Colon (tissue), 2 donors: ENCODE measurements at regions not wholly inside any gene's neighbourhood (a gene's known extent, or its start where the extent isn't known, plus 50 kb on each side); places are given as distances from the start of the nearest gene placed in this dataset.

Experiments used
- FAIRE-seq: peaks from 2 replicates; lab custom pipeline; 2012; peaks lifted over from hg19 to GRCh38; lab: Jason Lieb, UNC
- donor health status: control.
- donor health status: control.

DNA sequence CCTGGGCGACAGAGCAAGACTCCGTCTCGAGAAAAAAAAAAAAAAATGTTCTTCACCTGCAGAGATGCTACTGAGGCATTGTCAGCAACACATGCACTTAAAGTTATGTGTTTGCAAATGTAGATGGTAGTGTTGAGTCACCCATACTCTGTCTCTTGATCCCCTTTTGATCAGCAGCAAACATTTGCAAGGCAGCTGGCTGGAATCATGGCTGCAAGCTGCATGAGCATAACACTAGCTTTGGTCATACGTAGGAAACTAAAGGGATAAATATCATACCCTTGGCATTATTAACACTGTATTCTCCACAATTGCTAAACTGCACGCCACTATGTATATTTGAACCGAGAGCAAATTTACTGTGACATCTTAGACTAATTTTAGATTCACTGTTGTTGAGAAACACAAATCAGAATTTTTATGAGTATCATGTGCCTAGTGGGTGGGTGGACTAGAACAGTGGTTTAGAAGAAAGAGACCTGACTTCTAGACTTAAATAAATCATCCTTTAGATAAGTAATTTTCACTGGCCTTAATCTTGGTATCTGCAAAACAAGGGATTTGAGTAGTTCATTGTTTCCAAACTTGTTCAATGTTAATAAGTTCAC lies 229.3 kb upstream of the MEOX2 start:
- no peak for FAIRE-seq

DNA sequence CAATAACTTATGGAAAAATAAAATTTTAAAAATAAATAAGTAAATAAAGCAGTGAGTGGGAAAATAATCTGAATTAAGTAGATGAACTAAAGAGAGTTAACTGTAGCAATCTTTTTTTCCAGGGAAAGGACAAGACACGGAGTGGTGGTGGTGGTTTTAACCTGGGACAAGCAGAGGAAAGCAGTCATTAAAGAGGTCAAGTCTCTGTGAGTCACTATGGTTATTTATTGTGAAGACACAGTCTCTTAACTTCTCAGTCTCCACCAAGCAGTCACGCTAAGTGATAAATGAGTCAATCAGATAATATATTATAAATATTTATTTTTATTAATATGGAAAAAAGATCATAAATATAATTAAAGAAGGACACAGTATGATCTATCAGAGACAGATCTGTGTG lies 228.1 kb upstream of the MEOX2 start:
- no peak for FAIRE-seq

DNA sequence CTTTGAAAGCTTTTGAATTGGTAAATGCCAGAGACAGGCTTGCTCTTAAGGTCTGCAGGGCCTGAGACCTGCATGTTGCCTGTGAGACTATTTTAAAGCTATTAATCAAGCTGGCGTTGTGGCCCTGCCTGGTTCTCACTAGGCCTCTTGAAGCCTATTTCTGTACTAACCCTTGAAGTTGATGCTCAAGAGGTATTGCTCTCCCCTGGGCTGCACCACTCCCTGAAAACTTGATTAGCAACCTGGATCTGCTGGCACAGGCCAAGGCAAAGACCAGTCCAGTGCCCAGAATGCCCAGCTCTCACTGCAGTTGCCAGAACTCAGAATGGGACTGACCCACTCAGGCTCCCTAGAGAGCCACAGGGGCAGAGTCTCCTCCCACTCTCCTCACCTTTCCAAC lies 220.0 kb upstream of the MEOX2 start:
- no peak for FAIRE-seq

DNA sequence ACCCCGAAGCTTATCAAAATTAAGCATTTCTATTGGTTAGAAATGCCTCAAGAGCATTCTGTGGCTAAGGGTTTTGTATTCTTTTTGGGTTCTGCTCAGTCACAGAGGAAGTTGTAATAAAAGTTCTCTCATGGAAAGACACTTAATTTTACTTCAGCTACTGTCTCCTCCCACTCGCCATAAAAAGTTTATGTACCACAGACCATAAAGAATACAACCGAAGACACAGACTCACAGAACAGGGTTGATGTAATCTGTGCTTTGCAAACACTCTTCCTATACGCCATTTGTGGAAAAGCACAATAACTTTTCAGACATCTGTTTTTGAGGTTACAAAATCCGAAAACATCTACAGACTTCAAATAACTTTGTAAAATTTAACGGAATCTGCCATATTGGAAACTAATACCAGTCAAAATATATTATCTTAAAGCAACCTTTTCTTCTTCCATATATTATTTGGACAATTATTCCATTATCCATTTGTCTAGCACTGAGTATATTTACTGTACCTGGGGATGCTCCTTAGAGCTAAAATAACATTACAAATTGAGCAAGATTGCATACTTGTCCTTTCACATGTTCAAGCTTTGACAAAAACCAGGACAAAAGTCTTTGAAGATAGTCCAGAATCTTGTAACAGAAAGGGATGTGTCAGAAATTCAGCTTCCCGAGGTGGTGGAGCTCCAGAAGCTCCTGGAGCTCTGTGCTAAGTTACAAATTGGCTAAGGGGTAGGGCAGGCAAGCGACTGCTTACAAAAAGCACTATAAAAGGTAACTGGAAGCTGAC lies 219.0 kb upstream of the MEOX2 start:
- no peak for FAIRE-seq

DNA sequence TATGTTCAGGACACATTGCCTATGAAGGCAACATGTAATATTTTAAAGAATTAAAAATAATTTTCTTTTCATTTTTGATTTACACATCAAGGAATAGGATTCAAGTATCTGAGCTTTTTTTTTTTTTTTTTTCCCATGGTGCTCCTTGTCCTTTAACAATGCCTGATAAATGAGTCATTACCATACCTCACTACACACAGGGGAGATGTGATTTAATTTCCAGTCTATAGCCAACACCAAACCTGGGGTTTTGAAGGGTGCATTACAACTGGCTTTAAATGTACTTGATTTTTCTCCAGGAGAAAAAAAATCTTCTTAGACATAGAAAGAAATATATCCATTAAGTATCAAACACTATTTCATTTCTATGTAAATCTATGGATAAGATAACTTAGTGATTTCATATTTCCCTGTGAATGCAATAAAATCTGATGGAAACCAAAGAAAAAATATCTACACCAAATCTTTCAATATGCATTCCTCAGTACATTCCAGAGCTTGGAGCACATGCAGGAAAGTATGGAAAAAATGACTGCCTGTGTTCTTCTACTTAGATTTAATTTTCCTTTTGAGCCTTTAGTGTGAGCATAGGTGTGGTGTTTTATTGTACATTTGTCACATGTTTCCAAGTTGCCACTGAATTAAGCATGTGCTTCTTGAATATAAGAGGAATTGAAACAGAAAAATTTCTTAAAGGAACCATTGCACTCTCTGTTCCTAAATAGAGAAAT lies 204.8 kb upstream of the MEOX2 start:
- FAIRE-seq: no peak

DNA sequence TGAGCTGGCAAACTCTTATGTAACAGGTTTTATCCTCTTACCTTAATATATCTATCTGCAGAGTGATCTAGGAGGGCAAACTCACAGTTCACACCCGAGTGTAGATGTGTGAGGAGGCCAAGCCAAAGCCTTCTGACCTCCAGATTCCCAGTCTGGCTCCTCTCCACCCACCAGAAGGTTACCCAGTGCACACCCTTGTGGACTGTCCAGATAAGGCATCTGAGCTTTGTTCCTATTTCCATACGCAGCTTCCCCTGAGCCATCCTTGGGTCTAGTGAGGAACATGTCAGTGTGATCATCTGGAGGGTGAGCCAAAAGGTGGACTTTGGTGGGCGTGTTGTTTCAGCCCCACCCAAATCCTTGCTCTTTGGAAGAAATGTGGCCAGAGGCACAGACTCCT lies 203.0 kb upstream of the MEOX2 start:
- no peak for FAIRE-seq

DNA sequence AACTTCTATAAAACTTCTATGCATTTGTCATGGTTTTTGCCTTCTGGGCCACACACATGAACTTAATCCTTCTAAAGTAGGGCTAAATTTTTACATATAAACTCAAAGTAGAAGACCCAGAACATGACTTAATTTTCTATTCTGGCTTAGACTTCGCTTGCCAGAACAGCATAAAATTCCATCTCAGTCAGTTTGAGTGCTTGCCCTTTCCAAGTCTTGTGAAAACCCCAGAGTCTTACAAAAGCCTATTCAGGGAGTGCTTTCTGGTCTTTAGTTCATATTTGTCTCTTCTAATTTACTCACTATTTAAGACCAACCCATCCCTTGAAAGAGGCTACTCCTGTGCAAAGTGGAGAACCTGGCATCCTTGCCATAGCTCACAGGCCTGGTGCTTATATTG lies 201.6 kb upstream of the MEOX2 start:
- FAIRE-seq: no peak

DNA sequence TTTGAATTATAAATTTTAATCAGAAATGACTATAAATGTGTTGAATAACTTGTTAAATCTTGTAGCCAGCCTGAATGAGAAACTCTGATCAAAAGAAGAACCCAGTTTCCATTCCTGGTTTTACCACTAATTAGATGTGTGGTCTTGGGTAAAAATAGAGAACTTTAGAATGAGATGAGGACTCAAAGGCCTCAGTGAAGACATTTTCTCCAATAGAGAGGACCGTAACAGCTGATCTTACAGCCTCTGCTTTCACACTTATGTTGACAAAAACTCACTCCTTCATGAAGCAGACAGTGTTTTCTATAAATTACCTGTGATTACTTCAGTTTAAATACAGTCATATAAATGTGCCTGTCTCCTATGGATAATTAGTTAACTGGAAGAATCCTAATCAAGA lies 200.1 kb upstream of the MEOX2 start:
- FAIRE-seq: no peak

DNA sequence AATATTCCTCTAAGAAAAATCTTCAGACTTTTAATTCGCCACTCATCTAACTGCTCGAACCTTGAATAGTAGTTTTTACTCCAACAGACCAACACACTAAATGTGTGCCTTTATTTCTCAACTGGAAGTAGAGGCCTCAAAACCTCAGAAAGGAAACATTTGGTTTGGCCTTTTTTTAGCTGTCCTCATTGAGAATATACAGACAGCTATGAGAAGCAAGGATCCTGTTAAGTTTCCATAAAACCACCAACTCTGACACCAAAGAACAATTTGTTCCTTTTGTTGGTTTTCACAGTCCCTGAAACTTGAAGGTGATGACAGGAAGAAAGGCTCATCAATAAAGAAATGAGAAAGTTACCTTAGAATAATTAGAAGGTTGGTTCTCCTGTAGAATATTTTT lies 199.2 kb upstream of the MEOX2 start:
- no peak for FAIRE-seq

DNA sequence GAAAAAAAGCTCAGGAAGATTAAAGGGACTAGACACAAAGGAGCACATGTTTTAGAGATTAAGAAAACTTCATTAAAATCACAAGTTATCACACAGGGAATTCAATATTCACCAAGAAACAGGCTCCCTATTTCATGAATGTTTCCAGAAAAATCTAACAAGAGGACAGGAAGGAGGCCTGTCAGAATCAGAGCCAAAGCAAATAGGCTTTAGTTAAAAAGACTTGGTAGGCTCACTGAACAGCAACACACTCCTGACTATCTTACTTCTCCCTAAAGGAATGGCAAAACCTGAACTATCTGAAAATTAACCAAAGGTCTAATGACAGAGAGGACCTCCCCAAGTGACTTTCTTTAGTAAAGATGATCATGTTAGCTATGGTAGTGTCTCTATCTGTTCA lies 188.3 kb upstream of the MEOX2 start:
- FAIRE-seq: no peak

DNA sequence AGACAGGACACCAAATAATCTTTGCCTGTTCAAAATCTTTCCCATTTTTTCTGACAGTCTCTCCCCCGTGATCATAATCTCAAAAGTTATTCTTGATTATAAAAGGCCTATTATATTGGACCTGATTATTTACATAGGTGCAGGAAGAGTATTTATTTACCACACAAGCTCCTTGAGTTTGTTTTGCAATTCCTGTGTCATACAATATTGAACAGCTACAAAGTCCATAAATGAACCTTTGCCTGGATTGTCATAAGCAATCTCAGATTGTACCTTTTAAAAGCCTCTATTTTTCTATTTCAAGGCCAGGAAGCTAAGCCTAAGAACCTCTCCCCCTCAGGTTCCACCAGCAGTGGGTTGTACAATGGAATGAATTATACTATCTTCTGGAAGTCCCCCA lies 183.9 kb upstream of the MEOX2 start:
- peak; percentile 51 for FAIRE-seq

DNA sequence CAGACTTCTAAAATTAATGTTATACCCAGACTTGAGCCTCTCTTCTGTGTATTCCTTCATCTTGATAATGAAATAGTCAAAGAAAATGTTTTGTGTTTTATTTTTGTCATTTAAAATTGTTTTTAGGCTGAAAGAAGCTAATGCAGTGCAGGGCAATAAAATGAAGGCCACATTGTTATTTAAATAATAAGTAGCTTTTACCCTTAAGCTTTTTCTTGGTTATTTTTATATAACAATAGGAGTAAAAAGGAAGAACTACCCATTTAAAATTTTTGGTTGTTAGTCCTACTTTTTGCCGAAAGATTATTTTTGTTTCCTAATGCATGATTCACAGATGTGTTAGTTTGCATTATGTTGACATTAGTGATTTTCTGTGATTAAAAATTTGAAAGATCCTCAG lies 181.0 kb upstream of the MEOX2 start:
- no peak for FAIRE-seq

DNA sequence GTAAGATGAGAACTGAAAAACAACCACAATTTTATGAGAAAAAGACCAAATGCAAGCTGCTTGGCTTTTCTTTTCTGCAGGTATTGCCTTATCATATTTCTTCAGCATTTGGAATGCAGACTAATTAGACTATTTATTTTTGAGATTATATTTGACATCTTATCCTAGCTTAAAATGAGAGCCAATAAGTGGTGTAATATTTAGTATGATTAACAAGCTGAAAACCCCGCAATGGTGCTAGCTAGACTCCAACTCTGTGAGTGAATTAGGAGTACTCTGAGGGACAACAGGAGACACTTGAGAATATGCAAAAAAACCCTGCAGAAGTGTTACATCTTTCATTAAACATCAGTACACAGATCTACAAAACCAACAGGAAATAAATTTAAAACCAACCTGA lies 180.3 kb upstream of the MEOX2 start:
- FAIRE-seq: no peak

DNA sequence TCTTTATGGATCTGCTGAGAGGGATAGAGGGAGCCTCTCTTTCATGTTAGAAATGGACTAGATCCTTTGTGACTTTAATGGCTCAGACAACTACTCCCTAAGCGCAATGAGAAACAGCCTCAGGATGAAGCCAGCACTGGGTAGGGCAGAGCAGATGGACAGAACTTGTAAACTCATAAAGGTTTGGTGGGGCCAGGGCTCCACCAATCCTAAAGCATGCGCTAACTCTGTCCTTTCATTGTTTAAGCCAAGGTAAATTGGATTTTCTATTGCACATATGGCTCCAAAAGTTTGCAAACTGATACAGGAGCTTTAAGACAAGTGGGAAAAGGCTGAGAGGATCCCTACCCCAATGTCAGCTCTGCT lies 178.1 kb upstream of the MEOX2 start:
- FAIRE-seq: no peak

DNA sequence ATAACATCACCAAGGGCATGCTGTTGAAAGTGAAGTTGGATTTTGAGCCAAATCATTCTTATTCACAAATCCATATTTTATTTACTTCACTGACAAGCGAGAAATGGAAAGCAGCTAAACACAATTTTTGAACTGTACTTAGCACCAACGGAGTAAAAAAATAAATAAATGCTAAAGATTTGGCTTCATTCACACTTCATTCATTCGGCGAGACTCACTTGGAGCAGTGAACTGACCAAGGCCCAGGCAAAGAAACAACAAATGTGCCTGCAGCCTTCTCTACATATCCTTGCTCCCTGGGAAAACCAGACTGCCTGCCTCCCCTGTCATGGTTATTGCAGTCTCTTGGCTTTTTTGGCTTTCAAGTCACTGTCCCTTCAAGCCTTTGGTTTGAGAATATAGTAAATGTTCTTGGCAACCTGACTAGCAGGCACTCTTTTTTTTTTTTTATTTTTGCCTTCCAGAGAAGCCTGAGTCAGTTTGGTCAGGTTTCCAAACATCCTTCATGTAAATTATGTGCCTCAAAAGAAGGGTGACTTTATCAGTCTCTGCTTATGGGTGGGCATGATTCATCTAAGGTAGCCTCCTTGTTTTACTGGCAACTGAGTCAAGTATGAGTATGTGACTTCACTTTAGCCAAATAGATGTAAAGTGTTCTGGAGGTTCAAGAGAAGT lies 177.6 kb upstream of the MEOX2 start:
- FAIRE-seq: no peak

DNA sequence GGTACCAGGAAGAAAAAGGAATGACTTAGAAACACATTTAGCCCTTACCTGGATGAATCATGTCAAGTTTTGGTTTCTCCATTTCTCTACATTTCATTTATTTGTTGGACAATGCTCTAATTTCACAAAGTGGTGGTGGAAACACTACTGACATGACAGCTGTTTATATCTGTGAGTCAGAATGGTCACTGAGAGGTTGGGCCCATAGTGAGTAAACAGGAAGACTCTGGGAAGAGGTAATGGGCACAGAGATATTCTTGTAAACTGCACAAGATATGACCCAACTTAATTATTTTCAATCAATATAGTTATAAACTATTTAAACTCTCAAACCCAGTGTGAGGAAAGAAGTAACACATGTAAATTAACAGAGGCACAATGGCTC lies 176.3 kb upstream of the MEOX2 start:
- no peak for FAIRE-seq

DNA sequence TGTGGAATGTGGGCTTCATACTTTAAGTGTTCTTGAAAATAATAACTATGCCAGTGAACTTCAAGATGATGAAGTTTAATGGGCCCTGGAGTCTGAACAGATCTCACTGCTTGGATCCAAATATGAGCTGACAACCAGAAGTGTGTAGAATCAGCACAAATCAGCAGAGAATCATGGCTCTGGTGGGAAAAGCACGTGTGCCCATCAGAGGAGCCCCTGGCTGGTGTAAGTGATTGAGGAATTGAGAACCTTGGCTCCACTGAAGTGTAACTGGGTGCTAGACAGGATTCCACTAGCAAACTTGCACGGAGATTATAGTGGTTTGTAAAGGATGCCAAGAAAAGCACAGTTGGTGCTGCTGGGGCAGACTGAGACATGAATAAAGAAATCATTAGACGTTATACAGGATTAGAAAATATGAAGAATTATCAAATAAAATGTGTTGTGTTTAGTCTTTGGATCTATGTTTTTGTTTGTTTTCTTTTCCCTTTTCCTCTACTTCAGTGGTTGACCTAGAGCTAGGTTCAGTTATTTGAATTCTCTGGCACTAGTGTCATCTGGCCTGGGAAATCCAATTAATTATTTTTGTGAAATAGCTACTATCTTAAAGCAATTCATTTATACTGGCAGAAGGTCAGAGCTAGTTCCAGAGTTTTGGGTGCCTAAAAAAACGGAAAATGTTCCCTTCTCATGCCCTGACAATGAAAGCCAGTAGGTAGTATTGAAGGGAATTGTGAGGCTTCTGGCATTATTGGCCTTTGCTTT lies 175.7 kb upstream of the MEOX2 start:
- no peak for FAIRE-seq

DNA sequence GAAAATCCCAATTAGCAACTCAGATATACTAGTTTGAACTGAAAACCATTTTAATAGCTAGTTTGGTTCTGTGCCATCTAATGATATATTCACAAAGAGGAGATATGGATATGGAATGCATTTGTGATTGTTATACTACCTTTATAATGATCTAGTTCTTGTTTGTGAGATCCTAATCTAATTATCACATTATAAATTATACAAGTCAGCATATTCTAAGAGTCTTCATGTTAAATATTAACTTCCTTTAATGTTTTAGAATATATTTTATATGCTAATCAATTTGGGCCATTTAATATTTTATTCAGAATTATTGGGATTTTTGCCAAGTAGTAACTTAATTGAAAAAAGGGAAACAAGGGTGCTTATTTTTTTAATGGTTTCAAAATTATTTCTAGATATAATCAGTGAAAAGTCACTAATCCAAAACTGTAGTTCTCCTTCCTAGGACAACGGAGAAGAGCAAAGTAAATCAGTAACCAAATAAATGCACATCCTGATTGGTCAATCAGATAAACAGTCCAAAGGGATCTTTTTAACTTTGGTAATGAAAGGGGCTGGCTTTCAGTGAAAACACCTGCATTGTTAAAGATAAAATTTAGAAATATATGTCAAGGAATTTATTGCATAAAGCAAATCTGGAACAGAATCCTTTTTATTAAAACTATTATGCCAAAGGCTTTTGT lies 173.9 kb upstream of the MEOX2 start:
- no peak for FAIRE-seq

DNA sequence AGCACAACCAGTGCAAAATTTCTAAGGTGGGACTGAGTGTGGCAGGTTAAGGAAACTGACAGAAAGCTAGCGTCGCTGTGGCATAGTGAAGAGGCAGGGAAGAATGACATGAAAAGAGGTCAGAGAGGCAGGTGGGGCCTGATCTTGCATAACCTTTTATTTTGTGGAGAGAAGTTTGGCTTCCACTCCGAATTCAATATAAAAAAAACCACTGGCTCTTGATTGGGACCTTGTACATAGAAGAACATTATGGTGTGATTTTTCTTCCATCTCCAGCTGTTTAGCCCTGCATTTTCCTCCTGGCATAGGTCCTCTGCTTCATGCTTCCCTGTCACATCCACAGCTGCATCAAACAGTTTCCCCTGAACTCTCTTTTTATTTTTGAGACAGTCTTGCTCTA lies 170.5 kb upstream of the MEOX2 start:
- FAIRE-seq: no peak

DNA sequence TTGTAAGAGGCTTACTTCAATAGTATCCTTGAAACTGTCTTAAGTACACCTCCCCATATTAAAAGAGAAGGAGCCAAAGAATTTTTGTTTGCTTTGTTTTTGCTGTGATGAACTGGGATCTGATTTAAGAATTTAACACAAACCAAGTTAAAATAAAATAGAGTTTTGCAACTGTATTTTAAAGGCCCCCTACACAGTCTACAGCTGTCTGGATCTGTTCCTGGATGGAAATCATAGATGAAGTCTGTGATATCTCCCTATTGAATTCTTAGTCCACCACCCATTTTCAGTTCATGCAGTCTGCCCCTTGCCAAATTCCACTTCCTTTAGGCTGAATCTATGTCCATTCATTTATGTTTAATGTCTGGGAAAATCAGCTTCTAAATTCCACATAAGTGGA lies 169.8 kb upstream of the MEOX2 start:
- no peak for FAIRE-seq

DNA sequence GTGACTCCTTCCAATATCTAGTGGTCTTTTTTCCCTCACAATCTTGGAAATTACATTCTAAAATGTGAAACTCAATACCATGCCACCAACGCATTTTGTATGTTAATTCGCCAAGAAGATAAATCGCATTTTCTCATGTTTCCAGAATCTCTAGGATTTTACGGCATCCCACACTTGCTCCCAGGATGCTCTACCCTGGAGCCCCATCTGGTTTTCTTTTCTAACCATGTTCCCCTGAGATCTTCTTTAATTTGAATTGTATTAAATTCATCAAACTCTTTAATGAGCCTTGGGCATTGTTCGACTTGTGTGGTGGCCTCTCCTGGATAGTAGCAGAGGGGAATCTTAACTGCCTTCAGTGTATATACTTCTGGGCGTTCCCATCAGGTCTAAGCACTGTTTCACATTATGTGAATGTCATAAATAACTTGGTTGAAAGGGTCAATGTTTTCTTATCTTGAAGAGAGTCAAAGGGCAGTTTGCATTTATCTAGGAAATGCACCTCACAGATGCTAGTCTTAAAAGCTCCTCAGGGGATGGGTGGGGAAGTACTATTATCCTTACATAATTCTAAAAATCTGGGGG lies 169.1 kb upstream of the MEOX2 start:
- no peak for FAIRE-seq
